ENCODE measurements at regions not wholly inside any gene's neighbourhood (a gene's known extent, or its start where the extent isn't known, plus 50 kb on each side); places are given as distances from the start of the nearest gene placed in this dataset.

- Histone ChIP-seq H3K27me3 (ENCODE audit: insufficient read depth, poor library complexity, severe bottlenecking) (no peaks in the 10 kb centered on the region), H3K4me3 (replicated peaks; ENCODE audit: insufficient read depth, low read length) (no peak overlapping the region), H3K27ac (replicated peaks) (no peak overlapping the region)
- DNase-seq (ENCODE audit: low read depth in 1 of 2, low spot score in 1 of 2), result no peak
- TF ChIP-seq POLR2AphosphoS5 (IDR thresholded peaks at IDR 0.05; ENCODE audit: low read depth) (no peak), REST (IDR thresholded peaks at IDR 0.05; ENCODE audit: insufficient replicate concordance, low read depth) (no peak), GABPA (IDR thresholded peaks at IDR 0.05; ENCODE audit: low read depth) (no peak), SPI1 (IDR thresholded peaks at IDR 0.05; ENCODE audit: borderline replicate concordance, low read depth) (no peak), CTCF (IDR thresholded peaks at IDR 0.05; ENCODE audit: insufficient read depth, low read length) (no peak)
Observed at GRCh38 chr2:33917252-33917651, 318.2 kb upstream of the FAM98A start.

GRCh38 chr2:33913071-33913616, 314.0 kb upstream of the FAM98A start:
- no peaks in the 10 kb centered on the region for H3K27me3 ChIP-seq (ENCODE audit: insufficient read depth, poor library complexity, severe bottlenecking)
- TF ChIP-seq REST (IDR thresholded peaks at IDR 0.05; ENCODE audit: insufficient replicate concordance, low read depth), result no peak
- TF ChIP-seq POLR2AphosphoS5 (IDR thresholded peaks at IDR 0.05; ENCODE audit: low read depth), result no peak
- no peak for TF ChIP-seq CTCF (IDR thresholded peaks at IDR 0.05; ENCODE audit: insufficient read depth, low read length)
- TF ChIP-seq GABPA (IDR thresholded peaks at IDR 0.05; ENCODE audit: low read depth), result no peak
- no peak for TF ChIP-seq SPI1 (IDR thresholded peaks at IDR 0.05; ENCODE audit: borderline replicate concordance, low read depth)
- no peak overlapping the region for H3K27ac ChIP-seq (replicated peaks)
- H3K4me3 ChIP-seq (replicated peaks; ENCODE audit: insufficient read depth, low read length), result no peak overlapping the region
- DNase-seq (ENCODE audit: low read depth in 1 of 2, low spot score in 1 of 2), result no peak

GRCh38 chr2:33911327-33911726, 312.2 kb upstream of the FAM98A start:
- Histone ChIP-seq H3K4me3 (replicated peaks; ENCODE audit: insufficient read depth, low read length) (no peak overlapping the region), H3K27ac (replicated peaks) (no peak overlapping the region), H3K27me3 (ENCODE audit: insufficient read depth, poor library complexity, severe bottlenecking) (no peaks in the 10 kb centered on the region)
- no peak for DNase-seq (ENCODE audit: low read depth in 1 of 2, low spot score in 1 of 2)
- no peak for TF ChIP-seq CTCF (IDR thresholded peaks at IDR 0.05; ENCODE audit: insufficient read depth, low read length)
- no peak for TF ChIP-seq GABPA (IDR thresholded peaks at IDR 0.05; ENCODE audit: low read depth)
- no peak for TF ChIP-seq POLR2AphosphoS5 (IDR thresholded peaks at IDR 0.05; ENCODE audit: low read depth)
- TF ChIP-seq REST (IDR thresholded peaks at IDR 0.05; ENCODE audit: insufficient replicate concordance, low read depth), result no peak
- TF ChIP-seq SPI1 (IDR thresholded peaks at IDR 0.05; ENCODE audit: borderline replicate concordance, low read depth), result no peak

Measured in HL-60 (cell line).